ENCODE measurements at regions not wholly inside any gene's neighbourhood (a gene's known extent, or its start where the extent isn't known, plus 50 kb on each side); places are given as distances from the start of the nearest gene placed in this dataset.

GRCh38 chr20:60238992-60239660 lies 280.9 kb downstream of the CDH26 start:
- no peak for TF ChIP-seq CTCF (conservative IDR thresholded peaks at IDR 0.05; ENCODE audit: low read depth, low read length)
- no peak for DNase-seq (ENCODE audit: low read depth)

GRCh38 chr20:60239956-60240355 lies 281.7 kb downstream of the CDH26 start:
- DNase-seq (ENCODE audit: low read depth) = no peak
- no peak overlapping the region for H3K4me3 ChIP-seq (ENCODE audit: low read depth, low read length)
- TF ChIP-seq CTCF (conservative IDR thresholded peaks at IDR 0.05; ENCODE audit: low read depth, low read length) = no peak

More at GRCh38 chr20:60238992-60239660, 280.9 kb downstream of the CDH26 start:
- H3K4me3 ChIP-seq (ENCODE audit: low read depth, low read length) = no peak overlapping the region

- TF ChIP-seq CTCF (conservative IDR thresholded peaks at IDR 0.05; ENCODE audit: low read depth, low read length) = no peak
- no peak for DNase-seq (ENCODE audit: low read depth)
- H3K4me3 ChIP-seq (ENCODE audit: low read depth, low read length) = no peak overlapping the region
Measured at GRCh38 chr20:60240415-60240814, 282.2 kb downstream of the CDH26 start.

GRCh38 chr20:60240986-60241385 lies 282.8 kb downstream of the CDH26 start:
- no peak for TF ChIP-seq CTCF (conservative IDR thresholded peaks at IDR 0.05; ENCODE audit: low read depth, low read length)
- H3K4me3 ChIP-seq (ENCODE audit: low read depth, low read length) = no peak overlapping the region
- no peak for DNase-seq (ENCODE audit: low read depth)

- DNase-seq (ENCODE audit: low read depth) = no peak
- H3K4me3 ChIP-seq (ENCODE audit: low read depth, low read length) = no peak overlapping the region
- TF ChIP-seq CTCF (conservative IDR thresholded peaks at IDR 0.05; ENCODE audit: low read depth, low read length) = no peak
Measured at GRCh38 chr20:60242836-60243505, 284.7 kb downstream of the CDH26 start.

- DNase-seq (ENCODE audit: low read depth) = no peak
- no peak for TF ChIP-seq CTCF (conservative IDR thresholded peaks at IDR 0.05; ENCODE audit: low read depth, low read length)
- H3K4me3 ChIP-seq (ENCODE audit: low read depth, low read length) = no peak overlapping the region
Measured at GRCh38 chr20:60244373-60245146, 286.3 kb downstream of the CDH26 start.

Data from choroid plexus epithelial cell (primary cell).